ENCODE measurements at regions not wholly inside any gene's neighbourhood (a gene's known extent, or its start where the extent isn't known, plus 50 kb on each side); places are given as distances from the start of the nearest gene placed in this dataset.
A peak's percentile ranks its signal among the peaks of the same experiment; 100 is the strongest.
"Not testable (repeated sequence)": the region's sequence is repeated elsewhere in the genome, so short reads cannot be mapped to it uniquely, and the experiment has no call there.

GRCh38 chr3:191120447-191121298 lies 78.4 kb upstream of the OSTN start:
- no peak for DNase-seq (ENCODE audit: insufficient read length)
- FAIRE-seq: no peak
- TF ChIP-seq POLR2AphosphoS5 (IDR thresholded peaks at IDR 0.05; ENCODE audit: low read depth, low read length): no peak
- TF ChIP-seq TAF1 (IDR thresholded peaks at IDR 0.05; ENCODE audit: borderline replicate concordance, low read depth, low read length): no peak
- TF ChIP-seq POLR2A (IDR thresholded peaks at IDR 0.05; ENCODE audit: low read depth, low read length): no peak

DNA sequence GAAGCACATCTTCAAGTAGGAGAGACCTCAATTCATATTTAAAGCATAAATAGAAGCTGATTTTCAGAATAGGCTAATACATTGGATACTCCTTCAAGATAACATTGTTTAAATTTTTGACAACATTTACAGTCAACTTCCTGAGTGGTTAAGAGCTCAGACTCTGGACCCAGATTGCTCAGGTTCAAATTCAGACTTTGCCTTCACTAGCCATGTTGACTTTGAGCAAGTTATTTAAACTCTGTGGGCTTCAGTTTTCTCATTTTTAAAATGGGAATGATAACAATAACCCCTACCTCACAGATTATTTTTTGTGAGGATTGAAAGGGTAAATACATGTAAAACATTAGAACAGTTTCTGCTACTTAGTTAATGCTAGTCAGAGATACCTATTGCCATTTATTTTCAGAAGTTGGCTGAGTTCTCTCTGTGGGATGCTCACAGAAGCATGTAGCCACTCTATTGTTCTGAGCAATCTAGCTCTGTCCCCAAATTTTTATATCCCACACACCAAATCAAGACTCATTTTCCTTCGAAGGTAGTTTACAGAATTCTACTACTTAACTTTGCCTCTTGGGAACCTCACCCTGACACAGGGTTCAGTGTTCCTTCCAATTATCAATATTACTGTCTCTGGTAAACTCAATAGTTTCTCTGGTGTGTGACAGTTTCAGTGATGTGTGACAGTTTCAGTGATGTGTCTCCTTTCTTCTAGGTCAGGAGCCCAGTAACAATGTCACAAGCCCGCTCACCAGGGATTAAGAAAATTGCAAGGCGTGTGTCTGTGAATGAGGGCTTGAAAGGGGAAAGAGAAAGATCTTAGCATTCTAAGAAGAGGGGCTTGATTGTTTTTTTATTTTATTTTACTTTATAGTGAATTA lies 79.4 kb upstream of the OSTN start:
- TF ChIP-seq POLR2A (IDR thresholded peaks at IDR 0.05; ENCODE audit: low read depth, low read length) (no peak), TAF1 (IDR thresholded peaks at IDR 0.05; ENCODE audit: borderline replicate concordance, low read depth, low read length) (no peak), POLR2AphosphoS5 (IDR thresholded peaks at IDR 0.05; ENCODE audit: low read depth, low read length) (no peak)
- DNase-seq (ENCODE audit: insufficient read length) (no peak), FAIRE-seq (no peak)

- FAIRE-seq: peak; percentile 36
- no peak for DNase-seq (ENCODE audit: insufficient read length)
- TF ChIP-seq POLR2A (IDR thresholded peaks at IDR 0.05; ENCODE audit: low read depth, low read length): no peak
- TF ChIP-seq POLR2AphosphoS5 (IDR thresholded peaks at IDR 0.05; ENCODE audit: low read depth, low read length): no peak
- no peak for TF ChIP-seq TAF1 (IDR thresholded peaks at IDR 0.05; ENCODE audit: borderline replicate concordance, low read depth, low read length)
These were observed 87.3 kb upstream of the OSTN start for GRCh38 chr3:191111722-191112121.

- DNase-seq (ENCODE audit: insufficient read length): no peak
- TF ChIP-seq TAF1 (IDR thresholded peaks at IDR 0.05; ENCODE audit: borderline replicate concordance, low read depth, low read length) (no peak), POLR2A (IDR thresholded peaks at IDR 0.05; ENCODE audit: low read depth, low read length) (no peak), POLR2AphosphoS5 (IDR thresholded peaks at IDR 0.05; ENCODE audit: low read depth, low read length) (no peak)
- FAIRE-seq: no peak
These were observed 93.6 kb upstream of the OSTN start for GRCh38 chr3:191105418-191105817.

GRCh38 chr3:191100516-191100915 lies 98.5 kb upstream of the OSTN start:
- FAIRE-seq: no peak
- TF ChIP-seq POLR2A (IDR thresholded peaks at IDR 0.05; ENCODE audit: low read depth, low read length) (no peak), TAF1 (IDR thresholded peaks at IDR 0.05; ENCODE audit: borderline replicate concordance, low read depth, low read length) (no peak), POLR2AphosphoS5 (IDR thresholded peaks at IDR 0.05; ENCODE audit: low read depth, low read length) (no peak)
- no peak for DNase-seq (ENCODE audit: insufficient read length)

DNA sequence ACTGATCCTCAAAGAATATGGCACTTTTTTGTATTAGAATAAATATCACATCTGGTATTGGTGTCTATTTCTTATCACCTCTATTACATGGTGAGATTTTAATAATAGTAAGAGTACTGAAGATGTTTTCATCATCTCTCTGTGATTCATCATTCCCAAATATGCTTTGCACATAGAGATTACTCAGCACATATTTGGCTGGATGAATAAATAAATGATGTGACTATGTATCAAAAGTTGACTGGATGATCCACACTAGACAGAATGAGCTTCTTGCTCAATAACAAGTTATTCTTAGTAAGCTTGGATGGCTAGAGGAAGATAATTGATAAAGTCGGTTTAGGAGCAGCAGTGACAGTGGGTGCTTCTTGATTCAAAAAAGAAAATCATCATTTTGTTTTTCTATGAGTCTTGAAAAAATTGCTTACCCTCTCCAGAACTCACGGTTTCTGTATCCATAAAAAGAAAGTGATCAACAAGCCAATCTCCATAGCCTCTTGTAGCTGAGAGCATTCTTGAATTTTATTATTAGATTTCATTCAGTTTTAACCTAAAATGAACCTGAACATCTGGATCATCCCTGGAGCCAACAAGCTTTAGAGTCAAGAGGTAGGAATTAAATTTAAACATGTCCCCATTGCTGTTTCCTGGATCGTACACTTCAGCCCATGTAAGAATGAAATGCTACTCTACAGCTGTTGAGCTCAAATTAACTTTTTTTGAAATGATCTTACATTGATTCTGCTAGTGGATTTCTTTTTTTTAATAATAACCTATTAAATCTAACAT lies 104.8 kb upstream of the OSTN start:
- FAIRE-seq: no peak
- no peak for DNase-seq (ENCODE audit: insufficient read length)
- no peak for TF ChIP-seq POLR2A (IDR thresholded peaks at IDR 0.05; ENCODE audit: low read depth, low read length)
- TF ChIP-seq TAF1 (IDR thresholded peaks at IDR 0.05; ENCODE audit: borderline replicate concordance, low read depth, low read length): no peak
- no peak for TF ChIP-seq POLR2AphosphoS5 (IDR thresholded peaks at IDR 0.05; ENCODE audit: low read depth, low read length)

- FAIRE-seq (no peak), DNase-seq (ENCODE audit: insufficient read length) (no peak)
- no peak for TF ChIP-seq POLR2A (IDR thresholded peaks at IDR 0.05; ENCODE audit: low read depth, low read length)
- TF ChIP-seq TAF1 (IDR thresholded peaks at IDR 0.05; ENCODE audit: borderline replicate concordance, low read depth, low read length): no peak
- no peak for TF ChIP-seq POLR2AphosphoS5 (IDR thresholded peaks at IDR 0.05; ENCODE audit: low read depth, low read length)
These were observed 111.7 kb upstream of the OSTN start for GRCh38 chr3:191087391-191087790.

GRCh38 chr3:191085091-191085490 lies 114.0 kb upstream of the OSTN start:
- TF ChIP-seq POLR2AphosphoS5 (IDR thresholded peaks at IDR 0.05; ENCODE audit: low read depth, low read length) (no peak), TAF1 (IDR thresholded peaks at IDR 0.05; ENCODE audit: borderline replicate concordance, low read depth, low read length) (no peak), POLR2A (IDR thresholded peaks at IDR 0.05; ENCODE audit: low read depth, low read length) (no peak)
- no peak for FAIRE-seq
- DNase-seq (ENCODE audit: insufficient read length): no peak

DNA sequence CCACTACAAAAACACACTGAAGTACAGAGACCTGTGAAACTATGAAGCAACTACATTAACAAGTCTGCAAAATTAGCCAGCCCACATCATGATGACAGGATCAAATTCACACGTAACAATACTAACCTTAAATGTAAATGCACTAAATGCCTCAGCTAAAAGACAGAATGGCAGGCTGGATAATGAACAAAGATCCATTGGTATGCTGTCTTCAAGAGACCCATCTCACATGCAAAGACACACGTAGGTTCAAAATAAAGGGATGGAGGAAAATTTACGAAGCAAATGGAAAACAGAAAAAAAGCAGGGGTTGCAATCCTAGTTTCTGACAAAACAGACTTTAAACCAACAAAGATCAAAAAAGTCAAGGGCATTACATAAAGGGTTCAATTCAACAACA lies 120.1 kb upstream of the OSTN start:
- not testable (repeated sequence) for DNase-seq (ENCODE audit: insufficient read length); FAIRE-seq

GRCh38 chr3:191076903-191077552 lies 122.0 kb upstream of the OSTN start:
- DNase-seq (ENCODE audit: insufficient read length) (no peak), FAIRE-seq (no peak)
- TF ChIP-seq POLR2A (IDR thresholded peaks at IDR 0.05; ENCODE audit: low read depth, low read length) (no peak), TAF1 (IDR thresholded peaks at IDR 0.05; ENCODE audit: borderline replicate concordance, low read depth, low read length) (no peak), POLR2AphosphoS5 (IDR thresholded peaks at IDR 0.05; ENCODE audit: low read depth, low read length) (no peak)

- DNase-seq (ENCODE audit: insufficient read length) (no peak), FAIRE-seq (no peak)
- no peak for TF ChIP-seq POLR2AphosphoS5 (IDR thresholded peaks at IDR 0.05; ENCODE audit: low read depth, low read length)
These were observed 124.5 kb upstream of the OSTN start for GRCh38 chr3:191074511-191074910.

Measured in GM12892 (cell line).